Hepatocyte (in vitro differentiated cells): ENCODE measurements at regions not wholly inside any gene's neighbourhood (a gene's known extent, or its start where the extent isn't known, plus 50 kb on each side); places are given as distances from the start of the nearest gene placed in this dataset.

ENCODE experiments used
- EZH2 ChIP-seq: fragments of 200-600 bp; sonication (generic); IDR thresholded peaks from 2 replicates; pipeline ENCODE4 v1.6.1; 2016; ENCODE audit warnings: antibody characterized with exemption, mild to moderate bottlenecking, borderline replicate concordance
- EZH2phosphoT487 ChIP-seq: fragments of 200-600 bp; sonication (generic); IDR thresholded peaks from one replicate; pipeline ENCODE4 v1.6.1; 2018; ENCODE audit warnings: antibody characterized with exemption, mild to moderate bottlenecking, low read depth, moderate library complexity; ENCODE audit not compliant: unreplicated experiment, severe bottlenecking
- TF ChIP-seq, protein P1 (sequence below): fragments of 200-600 bp; sonication (generic); IDR thresholded peaks from 2 replicates; pipeline ENCODE4 v1.5.1; 2016; ENCODE audit warnings: antibody characterized with exemption, mild to moderate bottlenecking; ENCODE audit not compliant: poor library complexity

DNA sequence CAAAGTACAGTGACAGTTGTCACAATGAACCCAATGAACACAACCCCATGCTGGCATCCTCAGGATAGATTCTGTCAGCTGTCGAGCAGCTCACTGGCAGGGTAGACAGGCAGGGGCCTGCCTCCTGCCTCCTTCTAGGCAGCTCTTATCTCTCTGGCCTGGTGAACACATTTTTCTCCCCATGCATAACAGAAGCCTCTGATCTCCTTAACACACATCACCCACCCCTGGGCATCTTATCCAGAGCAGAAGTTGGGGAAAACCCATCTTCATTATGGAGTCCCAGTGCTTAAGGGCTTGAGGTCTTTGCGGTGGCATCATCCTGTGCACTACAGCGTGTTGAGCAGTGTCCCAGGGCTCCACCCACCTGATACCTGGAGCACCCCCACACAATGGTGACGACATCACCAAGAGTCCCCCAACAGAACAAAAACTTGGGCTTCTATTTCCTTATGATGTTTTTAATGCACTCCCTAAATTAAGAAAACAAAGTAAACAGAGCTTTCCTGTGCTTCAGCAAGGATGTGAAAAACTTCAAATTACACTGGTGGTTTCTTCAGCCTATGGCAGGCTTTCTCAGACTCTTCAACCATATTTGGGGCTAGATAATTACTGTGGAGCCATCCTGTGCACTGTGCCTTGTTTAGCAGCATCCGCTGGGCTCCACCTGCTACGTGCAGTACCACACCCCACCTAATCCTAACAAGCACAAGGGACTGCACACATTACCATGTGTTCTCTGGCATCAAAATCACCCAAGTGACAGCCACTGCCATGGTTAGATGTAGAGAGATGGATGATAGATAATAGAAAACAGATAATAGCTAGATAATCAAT is 277.4 kb upstream of the USP9Y start:
- TF ChIP-seq, protein P1, sequence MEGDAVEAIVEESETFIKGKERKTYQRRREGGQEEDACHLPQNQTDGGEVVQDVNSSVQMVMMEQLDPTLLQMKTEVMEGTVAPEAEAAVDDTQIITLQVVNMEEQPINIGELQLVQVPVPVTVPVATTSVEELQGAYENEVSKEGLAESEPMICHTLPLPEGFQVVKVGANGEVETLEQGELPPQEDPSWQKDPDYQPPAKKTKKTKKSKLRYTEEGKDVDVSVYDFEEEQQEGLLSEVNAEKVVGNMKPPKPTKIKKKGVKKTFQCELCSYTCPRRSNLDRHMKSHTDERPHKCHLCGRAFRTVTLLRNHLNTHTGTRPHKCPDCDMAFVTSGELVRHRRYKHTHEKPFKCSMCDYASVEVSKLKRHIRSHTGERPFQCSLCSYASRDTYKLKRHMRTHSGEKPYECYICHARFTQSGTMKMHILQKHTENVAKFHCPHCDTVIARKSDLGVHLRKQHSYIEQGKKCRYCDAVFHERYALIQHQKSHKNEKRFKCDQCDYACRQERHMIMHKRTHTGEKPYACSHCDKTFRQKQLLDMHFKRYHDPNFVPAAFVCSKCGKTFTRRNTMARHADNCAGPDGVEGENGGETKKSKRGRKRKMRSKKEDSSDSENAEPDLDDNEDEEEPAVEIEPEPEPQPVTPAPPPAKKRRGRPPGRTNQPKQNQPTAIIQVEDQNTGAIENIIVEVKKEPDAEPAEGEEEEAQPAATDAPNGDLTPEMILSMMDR, result no peak
- TF ChIP-seq EZH2 (no peak), EZH2phosphoT487 (no peak)
